VCaP (cell line): ENCODE measurements at regions not wholly inside any gene's neighbourhood (a gene's known extent, or its start where the extent isn't known, plus 50 kb on each side); places are given as distances from the start of the nearest gene placed in this dataset.

Experiments
- H3K27ac ChIP-seq: fragments of 450-650 bp; 2 replicates; pipeline ENCODE4 v1.5.1; 2017
- CTCF ChIP-seq: fragments of 450-650 bp; conservative IDR thresholded peaks from 2 replicates; pipeline ENCODE4 v1.5.1; 2017; ENCODE audit warnings: mild to moderate bottlenecking, moderate library complexity

DNA sequence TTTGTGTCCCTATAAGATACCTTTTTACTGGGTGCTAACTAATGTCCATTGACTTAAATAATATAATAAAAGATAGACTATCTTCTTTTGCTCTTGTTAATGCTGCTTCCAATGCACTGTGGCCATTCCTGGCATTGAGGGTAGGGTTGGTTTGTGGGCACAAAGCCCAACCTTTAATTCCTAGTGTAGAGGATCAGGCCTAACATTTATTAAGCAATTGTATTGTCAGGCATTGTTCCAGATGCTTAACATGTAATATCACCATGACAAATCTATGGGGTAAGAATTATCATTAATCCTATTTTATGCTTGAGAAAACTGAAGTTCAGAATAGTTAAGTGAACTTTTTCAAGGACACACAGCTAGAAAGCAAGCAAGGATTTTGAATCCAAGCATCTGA is 60.4 kb upstream of the GPBP1 start:
- TF ChIP-seq CTCF, result no peak

GRCh38 chr5:57117596-57117995 is 56.3 kb upstream of the GPBP1 start:
- H3K27ac ChIP-seq, result no peak overlapping the region
- TF ChIP-seq CTCF, result no peak

More for the DNA sequence above, 60.4 kb upstream of the GPBP1 start:
- H3K27ac ChIP-seq, result no peak overlapping the region

GRCh38 chr5:57119031-57119430 is 54.8 kb upstream of the GPBP1 start:
- TF ChIP-seq CTCF, result no peak
- no peak overlapping the region for H3K27ac ChIP-seq

- H3K27ac ChIP-seq, result no peak overlapping the region
- TF ChIP-seq CTCF, result no peak
These were observed 49.8 kb upstream of the GPBP1 start for GRCh38 chr5:57124014-57124413.
